HL-60/S4 (cell line): ENCODE measurements at regions not wholly inside any gene's neighbourhood (a gene's known extent, or its start where the extent isn't known, plus 50 kb on each side); places are given as distances from the start of the nearest gene placed in this dataset.

Experiments used
- in situ Hi-C: fragments of 300-500 bp; cut with MboI; formaldehyde crosslinking; loops from 2 replicates; pipeline ENCODE4 v1.14.3; 2022; ENCODE audit warnings: low sequenced_read_pairs

- in situ Hi-C loops = no loop called here
Measured at GRCh38 chr15:85880501-85881190, 85.9 kb upstream of the KLHL25 start.

- in situ Hi-C loops = no loop called here
Measured at GRCh38 chr15:85886309-85886811, 91.6 kb upstream of the KLHL25 start.

GRCh38 chr15:85889956-85890619 lies 95.4 kb upstream of the KLHL25 start:
- in situ Hi-C loops = no loop called here

GRCh38 chr15:85890620-85890980 lies 95.9 kb upstream of the KLHL25 start:
- in situ Hi-C loops = no loop called here

- in situ Hi-C loops = no loop called here
Measured at GRCh38 chr15:85891470-85891869, 96.7 kb upstream of the KLHL25 start.

GRCh38 chr15:85892232-85892631 lies 97.5 kb upstream of the KLHL25 start:
- in situ Hi-C loops = no loop called here

GRCh38 chr15:85897207-85897894 lies 102.6 kb upstream of the KLHL25 start:
- in situ Hi-C loops = no loop called here

GRCh38 chr15:85897895-85898717 lies 103.4 kb upstream of the KLHL25 start:
- in situ Hi-C loops = no loop called here

- in situ Hi-C loops = no loop called here
Measured at GRCh38 chr15:85899927-85900326, 105.2 kb upstream of the KLHL25 start.

GRCh38 chr15:85905751-85906450 lies 111.2 kb upstream of the KLHL25 start:
- in situ Hi-C loops = no loop called here

- in situ Hi-C loops = no loop called here
Measured at GRCh38 chr15:85906640-85907039, 111.9 kb upstream of the KLHL25 start.

- in situ Hi-C loops = no loop called here
Measured at GRCh38 chr15:85910834-85911233, 116.1 kb upstream of the KLHL25 start.

GRCh38 chr15:85913461-85913860 lies 118.7 kb upstream of the KLHL25 start:
- in situ Hi-C loops = no loop called here

GRCh38 chr15:85920956-85921355 lies 126.2 kb upstream of the KLHL25 start:
- in situ Hi-C loops = no loop called here

GRCh38 chr15:85924088-85924487 lies 129.4 kb upstream of the KLHL25 start:
- in situ Hi-C loops = no loop called here

GRCh38 chr15:85925649-85926237 lies 131.0 kb upstream of the KLHL25 start:
- in situ Hi-C loops = no loop called here

- in situ Hi-C loops = no loop called here
Measured at GRCh38 chr15:85926834-85927233, 132.1 kb upstream of the KLHL25 start.

GRCh38 chr15:85927931-85928537 lies 133.3 kb upstream of the KLHL25 start:
- in situ Hi-C loops = no loop called here

GRCh38 chr15:85929786-85930185 lies 135.1 kb upstream of the KLHL25 start:
- in situ Hi-C loops = no loop called here

GRCh38 chr15:85932391-85932790 lies 137.7 kb upstream of the KLHL25 start:
- in situ Hi-C loops = no loop called here
